Upper lobe of right lung (tissue), 1 donor: ENCODE measurements at regions not wholly inside any gene's neighbourhood (a gene's known extent, or its start where the extent isn't known, plus 50 kb on each side); places are given as distances from the start of the nearest gene placed in this dataset.

Experiments used
- ATAC-seq: fragments of 200-7000 bp; cut with Tn5 transposase; one replicate; pipeline ENCODE4 v1.9.1; 2020; ENCODE audit warnings: mild to moderate bottlenecking, moderate library complexity
- DNase-seq: peaks from one replicate; pipeline ENCODE4 v3.0.0-alpha.2; 2020
- H3K27ac ChIP-seq: fragments of 200-600 bp; one replicate; pipeline ENCODE4 v1.8.0; 2022
- H3K27me3 ChIP-seq: fragments of 200-600 bp; one replicate; pipeline ENCODE4 v1.8.0; 2022; ENCODE audit warnings: mild to moderate bottlenecking
- H3K36me3 ChIP-seq: fragments of 200-600 bp; one replicate; pipeline ENCODE4 v1.8.0; 2022
- H3K4me1 ChIP-seq: fragments of 200-600 bp; one replicate; pipeline ENCODE4 v1.8.0; 2022
- H3K4me3 ChIP-seq: fragments of 200-600 bp; one replicate; pipeline ENCODE4 v1.8.0; 2022; ENCODE audit warnings: mild to moderate bottlenecking
- H3K9me3 ChIP-seq: fragments of 200-600 bp; one replicate; pipeline ENCODE4 v1.8.0; 2022
- CTCF ChIP-seq: fragments of 200-600 bp; IDR thresholded peaks from one replicate; pipeline ENCODE4 v1.8.0; 2022; ENCODE audit warnings: antibody characterized with exemption
- intact Hi-C: fragments of 100-400 bp; cut with DNase I; formaldehyde crosslinking; loops from one replicate; pipeline ENCODE4 v1.11.0; 2022
- donor health status: DM: no; HTN: yes; CAD: no; lungs with severe emphysema.

GRCh38 chr20:62532921-62533320, 57.1 kb upstream of the GATA5 start:
- H3K4me1 ChIP-seq = no peaks in the 10 kb centered on the region
- no peak overlapping the region for H3K27ac ChIP-seq
- no peak overlapping the region for H3K4me3 ChIP-seq
- intact Hi-C loops = no loop called here
- peaks cover 30% of the 10 kb centered on the region for H3K27me3 ChIP-seq
- ATAC-seq = no peak
- DNase-seq = no peak
- no peaks in the 10 kb centered on the region for H3K9me3 ChIP-seq
- H3K36me3 ChIP-seq = no peaks in the 10 kb centered on the region
- no peak for TF ChIP-seq CTCF

DNA sequence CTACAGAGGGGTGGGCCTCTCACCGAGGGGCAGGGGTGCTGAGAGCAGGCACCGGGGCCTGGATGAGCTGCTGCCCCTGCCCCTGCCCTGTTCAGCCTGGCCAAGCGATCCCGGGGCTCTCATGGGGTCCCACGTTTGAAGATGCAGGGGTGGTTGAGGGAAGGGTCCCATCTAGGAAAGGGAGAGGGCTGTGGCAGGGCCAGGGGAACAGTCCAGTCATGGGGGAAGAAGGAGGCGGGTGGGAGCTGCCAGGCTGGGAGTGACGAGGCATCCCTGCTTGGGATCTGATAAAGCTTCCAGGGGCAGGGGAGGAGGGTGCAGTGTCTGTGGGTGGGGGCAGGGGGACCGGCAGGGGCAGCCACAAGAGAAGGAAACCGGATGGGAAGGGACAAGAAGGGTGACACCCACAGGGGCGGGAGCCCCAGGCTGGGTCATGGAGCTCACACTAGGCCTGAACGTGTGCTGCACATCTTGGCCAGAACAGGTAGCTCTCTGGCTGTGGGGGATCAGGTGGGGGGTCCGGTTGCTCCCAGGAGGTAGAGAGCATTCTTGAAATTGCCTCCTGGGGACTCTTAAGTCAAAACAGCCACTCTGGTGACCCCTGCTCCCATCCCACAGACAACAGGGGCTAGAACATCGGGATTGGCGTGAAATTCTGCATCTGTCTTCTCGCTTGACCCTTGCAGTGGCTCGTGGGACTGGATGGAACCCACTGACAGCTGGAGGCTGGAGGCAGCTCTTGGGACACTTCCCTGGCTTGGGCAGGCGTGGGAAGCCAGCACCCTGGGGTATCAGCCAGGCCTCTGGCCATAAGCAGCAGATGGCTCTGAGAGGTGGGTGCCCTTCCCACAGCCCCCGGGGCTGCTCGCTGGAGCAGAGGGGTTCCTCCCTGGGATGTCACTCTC, 58.0 kb upstream of the GATA5 start:
- no peak for TF ChIP-seq CTCF
- no peak overlapping the region for H3K4me3 ChIP-seq
- H3K4me1 ChIP-seq = no peaks in the 10 kb centered on the region
- H3K27ac ChIP-seq = no peak overlapping the region
- H3K27me3 ChIP-seq = peaks cover 37% of the 10 kb centered on the region
- intact Hi-C loops = no loop called here
- ATAC-seq (no peak), DNase-seq (no peak)
- H3K9me3 ChIP-seq = no peaks in the 10 kb centered on the region
- no peaks in the 10 kb centered on the region for H3K36me3 ChIP-seq

DNA sequence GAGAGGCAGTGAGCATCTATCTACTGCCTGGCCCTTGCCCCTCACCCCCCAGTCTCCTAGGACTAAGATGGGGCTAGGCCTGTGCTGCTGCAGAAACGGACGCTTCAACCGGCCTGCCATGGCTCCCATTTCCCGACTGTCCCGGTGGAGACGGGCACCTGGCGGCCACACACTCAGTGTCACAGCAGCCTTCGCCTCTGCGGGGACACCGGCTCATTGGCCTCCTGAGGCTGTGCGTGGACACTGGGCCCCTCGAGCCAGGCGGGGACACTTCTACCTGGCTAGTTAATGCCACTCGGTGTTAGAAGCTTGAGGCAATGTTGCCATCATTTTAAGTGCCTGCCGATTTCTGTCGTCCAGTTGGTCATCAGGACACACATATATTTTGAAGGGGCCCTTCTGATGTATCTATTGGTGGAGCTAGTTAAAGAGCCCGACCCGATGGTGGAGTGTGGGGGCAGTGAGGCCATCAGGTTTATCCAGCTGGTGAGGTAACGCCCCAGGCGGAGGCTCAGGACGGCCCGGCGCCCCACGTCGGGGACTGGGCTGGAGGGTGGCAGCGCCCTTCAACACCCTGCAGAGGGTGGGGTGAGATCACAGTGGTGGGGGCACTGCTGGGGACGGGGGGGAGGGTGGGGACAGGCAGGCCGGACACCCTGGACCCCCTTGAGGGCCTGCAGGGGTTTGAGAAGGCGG, 58.9 kb upstream of the GATA5 start:
- ATAC-seq = no peak
- peaks cover 33% of the 10 kb centered on the region for H3K27me3 ChIP-seq

GRCh38 chr20:62535282-62535811, 59.6 kb upstream of the GATA5 start:
- no peak for TF ChIP-seq CTCF
- Histone ChIP-seq H3K4me1 (no peaks in the 10 kb centered on the region), H3K27ac (no peak overlapping the region), H3K36me3 (no peaks in the 10 kb centered on the region), H3K4me3 (no peak overlapping the region), H3K27me3 (peaks cover 33% of the 10 kb centered on the region), H3K9me3 (no peaks in the 10 kb centered on the region)
- intact Hi-C loops = no loop called here
- DNase-seq (no peak), ATAC-seq (no peak)

More for the DNA sequence above, 58.9 kb upstream of the GATA5 start:
- Histone ChIP-seq H3K9me3 (no peaks in the 10 kb centered on the region), H3K36me3 (no peaks in the 10 kb centered on the region), H3K27ac (no peak overlapping the region), H3K4me3 (no peak overlapping the region), H3K4me1 (no peaks in the 10 kb centered on the region)
- intact Hi-C loops = no loop called here
- no peak for DNase-seq
- TF ChIP-seq CTCF = no peak

GRCh38 chr20:62535964-62536363, 60.2 kb upstream of the GATA5 start:
- Histone ChIP-seq H3K36me3 (no peaks in the 10 kb centered on the region), H3K4me3 (no peak overlapping the region), H3K27me3 (peaks cover 33% of the 10 kb centered on the region), H3K4me1 (no peaks in the 10 kb centered on the region), H3K9me3 (no peaks in the 10 kb centered on the region), H3K27ac (no peak overlapping the region)
- no peak for ATAC-seq
- intact Hi-C loops = no loop called here
- no peak for DNase-seq
- TF ChIP-seq CTCF = no peak
